SHP77 treated with DMSO at 0.1 percent for 48 hours (cell line): ENCODE measurements at regions not wholly inside any gene's neighbourhood (a gene's known extent, or its start where the extent isn't known, plus 50 kb on each side); places are given as distances from the start of the nearest gene placed in this dataset.
"Not testable (repeated sequence)": the region's sequence is repeated elsewhere in the genome, so short reads cannot be mapped to it uniquely, and the experiment has no call there.

Source experiments
- DNase-seq: peaks from one replicate; lab custom pipeline; 2025; lab: John Stamatoyannopoulos, UW

- DNase-seq: no peak
These were observed 146.1 kb downstream of the TTLL2 start for GRCh38 chr6:167470836-167471547.

- no peak for DNase-seq
These were observed 146.7 kb downstream of the TTLL2 start for GRCh38 chr6:167471548-167471930.

GRCh38 chr6:167472148-167472547, 147.3 kb downstream of the TTLL2 start:
- DNase-seq: no peak

- no peak for DNase-seq
These were observed 148.0 kb downstream of the TTLL2 start for GRCh38 chr6:167472880-167473279.

GRCh38 chr6:167474171-167474570, 149.3 kb downstream of the TTLL2 start:
- no peak for DNase-seq

GRCh38 chr6:167474725-167475124, 149.8 kb downstream of the TTLL2 start:
- no peak for DNase-seq

DNA sequence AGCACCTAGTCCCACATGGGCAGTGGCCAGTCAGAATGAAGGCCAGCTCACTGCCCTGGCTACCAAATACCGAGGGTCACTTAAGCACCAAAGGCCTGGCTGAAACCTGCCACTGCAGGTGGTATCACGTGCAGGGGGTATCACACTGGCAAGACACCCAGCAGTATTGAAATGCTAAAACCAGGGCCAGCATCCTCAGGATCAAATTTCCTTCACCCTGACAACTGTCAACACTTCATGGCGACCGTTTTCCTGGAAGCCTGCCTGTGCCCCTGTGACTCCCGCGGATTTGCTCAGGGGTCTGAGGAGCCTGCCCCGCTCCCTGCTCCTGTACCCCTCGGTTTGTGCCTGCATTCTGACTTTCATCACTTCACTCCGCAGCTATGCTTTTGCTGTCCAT, 151.1 kb downstream of the TTLL2 start:
- DNase-seq: no peak

GRCh38 chr6:167476844-167477595, 152.1 kb downstream of the TTLL2 start:
- no peak for DNase-seq

DNA sequence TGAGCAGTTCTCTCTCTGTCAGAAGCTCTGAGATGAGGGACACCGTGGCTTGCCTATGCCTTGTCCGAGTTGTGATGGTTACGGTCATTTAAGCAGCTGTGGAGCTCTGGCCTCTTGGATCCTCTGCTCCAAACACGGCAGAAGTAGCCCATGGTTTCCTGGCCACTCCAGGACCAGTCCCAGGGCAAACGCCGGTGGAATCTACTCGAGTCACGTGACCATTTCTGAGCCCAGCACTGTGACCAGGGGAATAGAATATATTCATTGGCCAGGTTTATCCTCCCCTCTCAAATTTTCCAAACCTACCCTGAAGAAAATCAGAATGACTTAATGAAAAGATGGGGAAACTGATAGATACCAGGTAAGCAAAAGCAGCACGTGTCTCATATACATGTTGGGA, 152.8 kb downstream of the TTLL2 start:
- DNase-seq: no peak

DNA sequence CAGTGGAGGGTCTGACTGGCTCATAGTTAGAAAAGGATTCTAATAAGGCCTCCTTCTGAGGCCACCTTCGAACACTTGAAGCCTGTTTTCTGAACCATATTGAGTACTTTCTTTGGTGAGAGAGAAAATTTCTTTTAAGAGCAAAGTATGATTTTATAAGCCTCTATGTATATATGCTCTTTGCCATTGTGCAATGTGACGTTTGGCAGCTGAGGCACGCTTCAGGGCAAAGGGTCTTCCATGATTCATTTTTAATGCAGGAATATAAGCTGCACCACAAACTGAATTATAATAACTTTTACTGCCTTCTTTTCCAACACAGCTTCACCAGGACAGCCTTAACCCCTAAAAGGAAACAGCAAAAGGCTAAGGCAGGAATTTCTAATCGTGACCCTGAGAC, 154.4 kb downstream of the TTLL2 start:
- DNase-seq: no peak

DNA sequence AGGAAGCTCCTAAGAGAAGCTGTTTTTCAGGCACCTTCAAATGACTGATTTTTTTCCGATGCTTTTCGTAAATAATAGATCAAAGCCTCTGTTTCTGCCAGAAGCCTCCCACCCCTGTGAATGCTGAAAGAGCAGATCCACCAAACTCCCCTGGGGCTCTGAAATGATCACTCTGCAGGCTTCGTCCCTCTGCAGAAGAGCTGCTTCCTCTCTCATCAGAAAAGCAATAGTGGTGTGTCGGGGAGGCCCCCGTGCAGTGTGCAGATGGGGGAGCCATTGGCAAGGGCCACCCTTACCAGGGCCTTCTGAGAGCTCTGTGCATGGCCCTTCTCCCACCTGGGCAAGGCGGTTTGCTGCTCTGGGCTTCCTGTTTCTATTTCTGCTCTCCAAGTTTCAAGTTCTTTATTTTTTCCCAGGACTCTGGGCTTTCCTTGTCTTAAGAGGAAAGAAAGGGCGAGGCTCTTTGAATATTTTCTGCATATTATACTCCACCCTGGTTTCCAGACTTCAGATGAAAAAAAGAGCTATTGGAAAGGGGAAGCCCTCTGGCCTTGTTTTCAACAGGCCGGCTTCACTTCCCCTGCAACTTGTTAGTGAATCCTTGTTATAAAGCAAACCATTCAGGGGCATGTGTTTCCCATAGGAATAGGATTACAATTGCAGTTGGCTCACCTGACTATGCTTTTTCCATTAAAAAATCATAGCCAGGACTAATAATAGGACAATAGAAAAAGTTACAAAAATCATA, 155.2 kb downstream of the TTLL2 start:
- DNase-seq: no peak

- no peak for DNase-seq
These were observed 156.5 kb downstream of the TTLL2 start for GRCh38 chr6:167481307-167481926.

DNA sequence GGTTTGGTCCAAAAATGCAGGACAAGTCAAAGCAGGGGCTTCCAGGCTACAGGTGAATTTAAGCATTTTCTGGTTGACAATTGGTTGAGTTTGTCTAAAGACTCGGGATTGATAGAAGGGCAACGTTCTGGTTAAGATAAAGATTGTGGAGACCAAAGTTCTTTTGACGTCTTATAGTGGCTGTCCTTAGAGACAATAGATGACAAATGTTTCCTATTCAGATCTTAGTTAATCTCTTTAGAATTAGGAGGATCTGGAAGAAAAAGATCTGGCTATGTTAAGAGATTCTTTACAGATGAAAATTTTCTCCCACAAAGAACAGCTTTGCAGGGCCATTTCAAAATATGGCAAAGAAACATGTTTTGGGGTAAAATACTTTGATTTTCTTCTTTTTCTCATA, 157.9 kb downstream of the TTLL2 start:
- DNase-seq: not testable (repeated sequence)

GRCh38 chr6:167485186-167485978, 160.5 kb downstream of the TTLL2 start:
- no peak for DNase-seq

DNA sequence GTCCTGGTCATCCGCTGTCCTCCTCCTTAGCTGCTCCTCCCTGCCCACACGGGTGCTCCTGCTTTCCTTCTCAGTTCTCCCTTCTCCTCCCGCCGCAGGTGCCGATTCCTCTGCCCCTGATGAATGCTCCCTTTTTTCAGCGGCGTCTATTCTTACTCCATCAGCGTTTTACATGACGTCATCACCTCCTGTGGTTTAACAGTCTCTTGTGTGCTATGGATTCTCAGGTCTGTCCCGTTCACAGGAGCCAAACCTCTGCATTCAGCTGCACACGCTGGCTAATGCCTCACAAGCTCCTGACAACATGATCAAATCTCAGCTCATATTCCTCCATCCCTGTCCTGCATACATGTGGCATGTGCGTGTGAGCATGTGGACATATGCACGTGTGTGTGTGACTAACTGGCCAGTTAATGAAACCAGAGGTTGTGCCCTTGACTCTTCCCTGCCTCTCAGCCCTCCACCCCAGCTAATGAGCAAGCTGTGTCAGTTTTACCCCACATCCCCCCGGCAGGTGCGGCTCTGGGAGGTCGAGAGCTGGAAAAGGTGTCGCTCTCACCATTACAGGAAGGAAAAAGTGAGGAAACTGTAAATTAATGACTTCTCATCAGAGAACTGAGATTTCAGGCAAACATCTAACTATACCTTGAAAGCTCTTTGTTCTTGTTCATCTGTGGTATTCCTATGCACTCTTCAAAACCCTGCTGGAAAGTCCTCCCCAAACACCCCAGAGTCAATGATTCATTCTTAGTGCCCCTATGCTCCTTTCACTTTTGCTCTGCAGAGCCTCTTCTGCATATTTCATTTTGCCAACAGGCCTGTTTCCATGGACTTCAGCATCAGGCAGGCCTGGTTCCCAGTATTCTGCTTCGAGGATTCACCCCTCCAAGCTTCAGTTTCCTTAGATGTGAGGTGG, 163.1 kb downstream of the TTLL2 start:
- DNase-seq: no peak

DNA sequence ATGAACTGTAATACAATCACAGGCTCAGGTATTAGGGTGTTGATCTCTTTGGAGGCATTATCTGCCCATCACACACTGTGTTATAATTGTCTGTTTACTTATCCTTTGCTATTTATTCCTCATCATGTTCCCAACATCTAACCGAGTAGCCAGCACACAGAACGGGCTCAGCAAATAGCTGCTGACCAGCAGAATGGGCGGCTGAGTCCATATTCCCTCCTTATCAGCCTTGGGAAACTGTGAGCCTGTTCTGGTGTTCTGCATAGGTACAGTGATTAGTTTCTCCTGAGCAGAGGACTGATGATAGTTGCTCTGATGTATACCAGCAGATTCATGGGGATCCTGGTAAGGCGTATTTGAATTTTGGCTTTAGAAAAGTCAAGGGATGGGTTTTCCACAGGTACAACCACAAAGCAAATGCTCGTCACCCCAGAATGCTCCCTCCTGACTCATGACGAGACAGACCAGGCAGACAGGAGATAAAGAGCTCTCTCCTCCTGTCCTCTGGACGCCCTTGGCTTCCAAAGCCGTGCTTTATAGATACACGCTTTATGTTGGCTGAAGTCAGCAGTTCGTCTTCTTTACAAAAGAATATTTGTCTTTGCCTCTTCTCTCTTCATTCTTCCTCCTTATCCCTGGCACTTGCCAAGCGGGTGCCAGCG, 166.7 kb downstream of the TTLL2 start:
- no peak for DNase-seq

GRCh38 chr6:167492100-167492449, 167.2 kb downstream of the TTLL2 start:
- DNase-seq: no peak

DNA sequence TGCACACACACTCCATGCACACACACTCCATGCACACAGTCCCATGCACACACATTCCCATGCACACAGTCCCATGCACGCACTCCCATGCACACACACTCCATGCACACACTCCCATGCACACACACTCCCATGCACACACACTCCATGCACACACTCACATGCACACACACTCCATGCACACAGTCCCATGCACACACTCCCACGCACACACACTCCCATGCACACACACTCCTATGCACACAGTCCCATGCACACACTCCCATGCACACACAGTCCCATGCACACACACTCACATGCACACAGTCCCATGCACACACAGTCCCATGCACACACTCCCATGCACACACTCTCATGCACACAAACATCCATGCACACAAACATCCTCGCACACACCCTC, 168.4 kb downstream of the TTLL2 start:
- DNase-seq: no peak

- DNase-seq: no peak
These were observed 169.3 kb downstream of the TTLL2 start for GRCh38 chr6:167493976-167494697.
